HEK293 (cell line): ENCODE measurements at regions not wholly inside any gene's neighbourhood (a gene's known extent, or its start where the extent isn't known, plus 50 kb on each side); places are given as distances from the start of the nearest gene placed in this dataset.
A peak's percentile ranks its signal among the peaks of the same experiment; 100 is the strongest.

Experiments
- CTCF ChIA-PET: fragments of 350-600 bp; formaldehyde crosslinking; extraction: SDS; loops from one replicate; lab custom pipeline; 2021; ENCODE audit warnings: antibody characterized with exemption; lab: Yijun Ruan, JAX
- POLR2A ChIA-PET: fragments of 300-600 bp; formaldehyde crosslinking; extraction: SDS; loops from one replicate; lab custom pipeline; 2020; ENCODE audit warnings: antibody characterized with exemption, inconsistent platforms; lab: Yijun Ruan, JAX
- H3K27ac ChIP-seq: fragments of 200-500 bp; sonication (Bioruptor generic); 2 replicates; pipeline ENCODE4 v1.5.1; 2014; ENCODE audit warnings: low read depth, low read length, control low read depth, inconsistent platforms; ENCODE audit errors: extremely low read depth
- H3K36me3 ChIP-seq, 2 experiments: fragments of 200-500 bp in 1 of 2; sonication (Bioruptor generic) in 1 of 2; 1 replicate in 1 of 2; 2 replicates in 1 of 2; pipeline ENCODE4 v1.5.1; 2014 to 2017; ENCODE audit warnings: inconsistent platforms in 2 of 2, low read length in 2 of 2; ENCODE audit not compliant: control insufficient read depth in 2 of 2, insufficient read depth in 1 of 2
- H3K4me1 ChIP-seq: fragments of 200-500 bp; sonication (Bioruptor generic); 2 replicates; pipeline ENCODE4 v1.5.1; 2014; ENCODE audit warnings: mild to moderate bottlenecking, low read length, inconsistent platforms; ENCODE audit not compliant: control insufficient read depth, insufficient read depth
- H3K4me3 ChIP-seq: 2 replicates; pipeline ENCODE4 v1.5.1; 2011; ENCODE audit warnings: low read depth, mild to moderate bottlenecking, control low read depth, low read length, moderate library complexity
- H3K9me3 ChIP-seq: fragments of 200-500 bp; sonication (Bioruptor generic); 2 replicates; pipeline ENCODE4 v1.5.1; 2014; ENCODE audit warnings: low read depth, low read length, inconsistent platforms; ENCODE audit not compliant: control insufficient read depth, insufficient read depth
- BCL11B ChIP-seq: fragments of 450-650 bp; formaldehyde crosslinking; IDR thresholded peaks from 2 replicates; pipeline ENCODE4 v1.5.1; 2016; ENCODE audit warnings: low read depth, missing biosample characterization, missing genetic modification characterization
- GLIS1 ChIP-seq: fragments of 450-650 bp; formaldehyde crosslinking; IDR thresholded peaks from 2 replicates; pipeline ENCODE4 v1.5.1; 2016; ENCODE audit warnings: missing biosample characterization, missing genetic modification characterization
- INSM2 ChIP-seq: fragments of 450-650 bp; formaldehyde crosslinking; IDR thresholded peaks from 2 replicates; pipeline ENCODE4 v1.5.1; 2016; ENCODE audit warnings: missing biosample characterization, missing genetic modification characterization
- KLF16 ChIP-seq: fragments of 450-650 bp; formaldehyde crosslinking; IDR thresholded peaks from 2 replicates; pipeline ENCODE4 v1.5.1; 2017; ENCODE audit warnings: missing biosample characterization, missing genetic modification characterization
- KLF8 ChIP-seq: fragments of 450-650 bp; formaldehyde crosslinking; IDR thresholded peaks from 2 replicates; pipeline ENCODE4 v1.5.1; 2016; ENCODE audit warnings: missing biosample characterization, missing genetic modification characterization
- SALL2 ChIP-seq: fragments of 450-650 bp; formaldehyde crosslinking; IDR thresholded peaks from 2 replicates; pipeline ENCODE4 v1.5.0; 2017; ENCODE audit warnings: missing biosample characterization, mild to moderate bottlenecking, missing genetic modification characterization, borderline replicate concordance
- SCRT2 ChIP-seq: fragments of 450-650 bp; formaldehyde crosslinking; IDR thresholded peaks from 2 replicates; pipeline ENCODE4 v1.5.1; 2016; ENCODE audit warnings: missing biosample characterization, missing genetic modification characterization
- ZBTB7A ChIP-seq: fragments of 450-650 bp; formaldehyde crosslinking; IDR thresholded peaks from 2 replicates; pipeline ENCODE4 v1.5.1; 2016; ENCODE audit warnings: low read depth, missing biosample characterization, missing genetic modification characterization
- ZNF19 ChIP-seq: fragments of 450-650 bp; formaldehyde crosslinking; IDR thresholded peaks from 2 replicates; pipeline ENCODE4; 2016; ENCODE audit warnings: missing biosample characterization, missing genetic modification characterization, low read depth
- ZNF211 ChIP-seq: fragments of 450-650 bp; formaldehyde crosslinking; IDR thresholded peaks from 2 replicates; pipeline ENCODE4 v1.5.1; 2016; ENCODE audit warnings: low read depth, missing biosample characterization, missing genetic modification characterization
- ZNF221 ChIP-seq: fragments of 450-650 bp; formaldehyde crosslinking; IDR thresholded peaks from 2 replicates; pipeline ENCODE4 v1.5.1; 2017; ENCODE audit warnings: missing biosample characterization, missing genetic modification characterization, borderline replicate concordance
- ZNF223 ChIP-seq: fragments of 450-650 bp; formaldehyde crosslinking; IDR thresholded peaks from 2 replicates; pipeline ENCODE4 v1.5.1; 2016; ENCODE audit warnings: missing biosample characterization, missing genetic modification characterization
- ZNF239 ChIP-seq: fragments of 450-650 bp; formaldehyde crosslinking; IDR thresholded peaks from 2 replicates; pipeline ENCODE4 v1.5.1; 2016; ENCODE audit warnings: missing biosample characterization, missing genetic modification characterization
- ZNF266 ChIP-seq: fragments of 450-650 bp; formaldehyde crosslinking; IDR thresholded peaks from 2 replicates; pipeline ENCODE4 v1.5.1; 2016; ENCODE audit warnings: missing biosample characterization, missing genetic modification characterization, low read depth
- ZNF37A ChIP-seq: fragments of 450-650 bp; IDR thresholded peaks from 2 replicates; pipeline ENCODE4 v1.5.1; 2018; ENCODE audit warnings: missing biosample characterization, missing genetic modification characterization
- ZNF404 ChIP-seq: fragments of 450-650 bp; formaldehyde crosslinking; IDR thresholded peaks from 2 replicates; pipeline ENCODE4 v1.5.1; 2017; ENCODE audit warnings: missing biosample characterization, missing genetic modification characterization
- ZNF501 ChIP-seq: fragments of 450-650 bp; formaldehyde crosslinking; IDR thresholded peaks from 2 replicates; pipeline ENCODE4 v1.5.1; 2016; ENCODE audit warnings: missing biosample characterization, missing genetic modification characterization
- ZNF514 ChIP-seq: fragments of 450-650 bp; formaldehyde crosslinking; IDR thresholded peaks from 2 replicates; pipeline ENCODE4 v1.5.1; 2016; ENCODE audit warnings: missing biosample characterization, missing genetic modification characterization
- ZNF596 ChIP-seq: fragments of 450-650 bp; IDR thresholded peaks from 2 replicates; pipeline ENCODE4 v1.5.0; 2018; ENCODE audit warnings: missing biosample characterization, mild to moderate bottlenecking, missing genetic modification characterization, moderate library complexity
- ZNF600 ChIP-seq: fragments of 450-650 bp; formaldehyde crosslinking; IDR thresholded peaks from 2 replicates; pipeline ENCODE4 v1.5.1; 2016; ENCODE audit warnings: missing biosample characterization, missing genetic modification characterization
- ZNF621 ChIP-seq: fragments of 450-650 bp; formaldehyde crosslinking; IDR thresholded peaks from 2 replicates; pipeline ENCODE4 v1.5.1; 2017; ENCODE audit warnings: missing biosample characterization, missing genetic modification characterization
- ZNF626 ChIP-seq: fragments of 450-650 bp; sonication (Bioruptor Pico); formaldehyde crosslinking; IDR thresholded peaks from 2 replicates; pipeline ENCODE4 v1.5.1; 2018; ENCODE audit warnings: missing biosample characterization, missing genetic modification characterization, inconsistent platforms
- ZNF704 ChIP-seq: fragments of 450-650 bp; formaldehyde crosslinking; IDR thresholded peaks from 2 replicates; pipeline ENCODE4 v1.5.1; 2016; ENCODE audit warnings: missing biosample characterization, missing genetic modification characterization
- ZSCAN18 ChIP-seq: fragments of 450-650 bp; formaldehyde crosslinking; IDR thresholded peaks from 2 replicates; pipeline ENCODE4 v1.5.1; 2016; ENCODE audit warnings: missing biosample characterization, missing genetic modification characterization
- ZSCAN4 ChIP-seq: fragments of 450-650 bp; formaldehyde crosslinking; IDR thresholded peaks from 2 replicates; pipeline ENCODE4 v1.5.1; 2017; ENCODE audit warnings: missing biosample characterization, missing genetic modification characterization
- TF ChIP-seq, protein P1 (sequence below): fragments of 450-650 bp; formaldehyde crosslinking; IDR thresholded peaks from 2 replicates; pipeline ENCODE4 v1.5.1; 2016; ENCODE audit warnings: missing biosample characterization, missing genetic modification characterization
- TF ChIP-seq, protein P2 (sequence below): fragments of 450-650 bp; formaldehyde crosslinking; IDR thresholded peaks from 2 replicates; pipeline ENCODE4 v1.5.1; 2016; ENCODE audit warnings: missing biosample characterization, missing genetic modification characterization

DNA sequence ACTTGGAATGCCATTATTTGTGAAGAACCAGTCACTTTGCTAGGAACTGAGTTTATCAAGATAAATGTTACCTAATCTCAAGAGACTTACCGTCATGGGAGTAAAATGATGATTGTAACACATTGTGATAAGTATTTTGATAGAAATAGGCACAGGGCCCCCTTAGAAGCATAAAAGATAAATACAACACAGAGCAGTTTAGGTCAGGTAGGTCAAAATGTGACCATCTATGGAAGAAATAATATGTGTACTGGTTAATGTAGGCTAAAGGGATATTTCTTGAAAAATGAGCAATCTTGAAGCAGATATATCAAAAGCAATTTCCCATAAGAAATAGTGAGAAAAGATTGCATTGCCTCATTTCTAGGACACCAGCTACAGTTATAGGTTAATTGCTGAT lies 1386.8 kb upstream of the ADGRL2 start (continued):
- TF ChIP-seq, protein P1, sequence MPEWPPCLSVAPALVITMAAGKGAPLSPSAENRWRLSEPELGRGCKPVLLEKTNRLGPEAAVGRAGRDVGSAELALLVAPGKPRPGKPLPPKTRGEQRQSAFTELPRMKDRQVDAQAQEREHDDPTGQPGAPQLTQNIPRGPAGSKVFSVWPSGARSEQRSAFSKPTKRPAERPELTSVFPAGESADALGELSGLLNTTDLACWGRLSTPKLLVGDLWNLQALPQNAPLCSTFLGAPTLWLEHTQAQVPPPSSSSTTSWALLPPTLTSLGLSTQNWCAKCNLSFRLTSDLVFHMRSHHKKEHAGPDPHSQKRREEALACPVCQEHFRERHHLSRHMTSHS (tag by site-specific recombination) = no peak
- no peak for TF ChIP-seq ZNF626 (tag by site-specific recombination)

- H3K4me1 ChIP-seq = no peaks in the 10 kb centered on the region
- no peaks in the 10 kb centered on the region for H3K36me3 ChIP-seq
- TF ChIP-seq, protein P1 (tag by site-specific recombination) = no peak
- TF ChIP-seq ZNF514 (no peak), ZNF704 (no peak), ZNF600 (no peak), ZNF266 (tag by site-specific recombination) (no peak), BCL11B (tag by site-specific recombination) (no peak), ZNF621 (tag by site-specific recombination) (no peak), SALL2 (no peak), INSM2 (tag by site-specific recombination) (no peak), ZNF223 (tag by site-specific recombination) (no peak), ZNF596 (no peak), ZBTB7A (tag by site-specific recombination) (no peak), ZSCAN18 (tag by site-specific recombination) (no peak), ZNF501 (tag by site-specific recombination) (no peak)
- no peak overlapping the region for H3K27ac ChIP-seq
- CTCF ChIA-PET = no interaction called here
- no peaks in the 10 kb centered on the region for H3K9me3 ChIP-seq
- no peak overlapping the region for H3K4me3 ChIP-seq
- POLR2A ChIA-PET = no interaction called here
These were observed 1390.5 kb upstream of the ADGRL2 start for GRCh38 chr1:80410233-80410632.

DNA sequence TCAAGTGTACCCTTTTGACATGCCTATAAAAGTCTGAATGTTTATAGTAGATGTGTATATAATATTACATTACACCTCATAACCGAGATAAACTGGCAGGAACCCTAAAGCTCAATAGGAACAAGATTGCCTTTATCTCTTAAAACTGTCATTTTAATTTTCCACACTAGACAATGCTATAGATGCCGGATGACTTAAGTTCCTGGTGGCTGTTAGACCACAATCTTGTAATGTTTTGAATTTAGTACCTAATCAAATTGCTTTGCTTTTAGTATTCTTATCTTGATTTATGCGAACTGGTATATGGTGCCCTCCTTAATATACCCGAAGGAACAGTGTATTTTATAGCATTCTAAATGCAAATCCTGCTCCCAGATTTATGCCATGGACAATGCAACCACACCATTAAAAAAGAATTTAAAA lies 1397.0 kb upstream of the ADGRL4 start:
- Histone ChIP-seq H3K4me3 (no peak overlapping the region), H3K9me3 (no peaks in the 10 kb centered on the region), H3K27ac (peak overlapping the region; percentile 58; the same call in 1 of the 2 replicates), H3K36me3 (no peaks in the 10 kb centered on the region), H3K4me1 (peaks cover 10% of the 10 kb centered on the region)
- CTCF ChIA-PET = no interaction called here
- POLR2A ChIA-PET = no interaction called here
- TF ChIP-seq ZNF404 (0 out of 2 replicates have a peak, but pooled peaks have one; percentile 19), ZNF239 (tag by site-specific recombination) (peak; percentile 76; the same call in 1 of the 2 replicates), ZNF37A (tag by site-specific recombination) (0 out of 2 replicates have a peak, but pooled peaks have one; percentile 36), SCRT2 (peak; percentile 61), SALL2 (no peak), ZSCAN4 (tag by site-specific recombination) (peak; percentile 74), KLF8 (tag by site-specific recombination) (peak; percentile 96), ZNF221 (tag by site-specific recombination) (peak; percentile 74; the same call in 1 of the 2 replicates), KLF16 (tag by site-specific recombination) (peak; percentile 74; the same call in 1 of the 2 replicates), ZNF211 (tag by site-specific recombination) (no peak), GLIS1 (tag by site-specific recombination) (peak; percentile 81), ZNF19 (peak; percentile 99)
- TF ChIP-seq, protein P2, sequence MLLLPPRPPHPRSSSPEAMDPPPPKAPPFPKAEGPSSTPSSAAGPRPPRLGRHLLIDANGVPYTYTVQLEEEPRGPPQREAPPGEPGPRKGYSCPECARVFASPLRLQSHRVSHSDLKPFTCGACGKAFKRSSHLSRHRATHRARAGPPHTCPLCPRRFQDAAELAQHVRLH (tag by site-specific recombination) = peak; percentile 100
